Glutamatergic neuron (in vitro differentiated cells): ENCODE measurements at regions not wholly inside any gene's neighbourhood (a gene's known extent, or its start where the extent isn't known, plus 50 kb on each side); places are given as distances from the start of the nearest gene placed in this dataset.

Source experiments
- DNase-seq: peaks from one replicate; pipeline ENCODE4 v3.0.0; 2022
- H3K27ac Mint-ChIP-seq: one replicate; pipeline ENCODE4 v1.8.0; 2020; ENCODE audit warnings: mild to moderate bottlenecking, mixed read lengths, inconsistent platforms; ENCODE audit not compliant: unreplicated experiment
- H3K27me3 Mint-ChIP-seq: one replicate; pipeline ENCODE4 v1.8.0; 2020; ENCODE audit warnings: mild to moderate bottlenecking, moderate library complexity, mixed read lengths, inconsistent platforms; ENCODE audit not compliant: unreplicated experiment
- H3K36me3 Mint-ChIP-seq: one replicate; pipeline ENCODE4 v1.8.0; 2020; ENCODE audit warnings: mild to moderate bottlenecking, mixed read lengths, inconsistent platforms; ENCODE audit not compliant: unreplicated experiment
- H3K4me1 Mint-ChIP-seq: one replicate; pipeline ENCODE4 v1.8.0; 2020; ENCODE audit warnings: mild to moderate bottlenecking, low read depth, mixed read lengths, inconsistent platforms; ENCODE audit not compliant: unreplicated experiment
- H3K4me3 Mint-ChIP-seq: one replicate; pipeline ENCODE4 v1.8.0; 2020; ENCODE audit warnings: mild to moderate bottlenecking, mixed read lengths, inconsistent platforms; ENCODE audit not compliant: unreplicated experiment
- H3K9me3 Mint-ChIP-seq: one replicate; pipeline ENCODE4 v1.8.0; 2020; ENCODE audit warnings: mild to moderate bottlenecking, moderate library complexity, mixed read lengths, inconsistent platforms; ENCODE audit not compliant: unreplicated experiment
- CTCF ChIP-seq: fragments of 200-600 bp; sonication (generic); IDR thresholded peaks from one replicate; pipeline ENCODE4 v1.5.0; 2021; ENCODE audit not compliant: partially characterized antibody, unreplicated experiment

- H3K36me3 Mint-ChIP-seq, result peaks cover 5% of the 10 kb centered on the region
- peaks cover 3% of the 10 kb centered on the region for H3K27me3 Mint-ChIP-seq
- peaks cover 10% of the 10 kb centered on the region for H3K4me1 Mint-ChIP-seq
- no peak overlapping the region for H3K4me3 Mint-ChIP-seq
- peaks cover 4% of the 10 kb centered on the region for H3K9me3 Mint-ChIP-seq
- H3K27ac Mint-ChIP-seq, result no peak overlapping the region
- DNase-seq, result no peak
- no peak for TF ChIP-seq CTCF
These were observed 183.6 kb downstream of the PRL start for GRCh38 chr6:22113026-22113766.

GRCh38 chr6:22115559-22115958 lies 181.3 kb downstream of the PRL start:
- no peak overlapping the region for H3K4me3 Mint-ChIP-seq
- no peak for DNase-seq
- TF ChIP-seq CTCF, result no peak
- H3K36me3 Mint-ChIP-seq, result peaks cover 12% of the 10 kb centered on the region
- H3K27me3 Mint-ChIP-seq, result peaks cover 1% of the 10 kb centered on the region
- no peak overlapping the region for H3K27ac Mint-ChIP-seq
- H3K9me3 Mint-ChIP-seq, result no peaks in the 10 kb centered on the region
- H3K4me1 Mint-ChIP-seq, result peaks cover 8% of the 10 kb centered on the region

GRCh38 chr6:22117631-22118030 lies 179.2 kb downstream of the PRL start:
- Mint-ChIP-seq H3K27me3 (peaks cover 1% of the 10 kb centered on the region), H3K4me1 (peaks cover 8% of the 10 kb centered on the region), H3K4me3 (no peak overlapping the region), H3K36me3 (peaks cover 12% of the 10 kb centered on the region), H3K27ac (no peak overlapping the region), H3K9me3 (no peaks in the 10 kb centered on the region)
- no peak for TF ChIP-seq CTCF
- DNase-seq, result no peak

GRCh38 chr6:22119500-22119899 lies 177.3 kb downstream of the PRL start:
- H3K4me3 Mint-ChIP-seq, result no peak overlapping the region
- H3K27ac Mint-ChIP-seq, result no peak overlapping the region
- no peaks in the 10 kb centered on the region for H3K9me3 Mint-ChIP-seq
- peaks cover 12% of the 10 kb centered on the region for H3K36me3 Mint-ChIP-seq
- no peak for DNase-seq
- no peak for TF ChIP-seq CTCF
- H3K4me1 Mint-ChIP-seq, result peaks cover 7% of the 10 kb centered on the region
- H3K27me3 Mint-ChIP-seq, result peaks cover 1% of the 10 kb centered on the region

- Mint-ChIP-seq H3K4me1 (no peaks in the 10 kb centered on the region), H3K27me3 (peaks cover 2% of the 10 kb centered on the region), H3K4me3 (no peak overlapping the region), H3K36me3 (peaks cover 14% of the 10 kb centered on the region), H3K27ac (no peak overlapping the region), H3K9me3 (peaks cover 3% of the 10 kb centered on the region)
- TF ChIP-seq CTCF, result no peak
- DNase-seq, result no peak
These were observed 172.1 kb downstream of the PRL start for GRCh38 chr6:22124756-22125155.
